ENCODE measurements at regions not wholly inside any gene's neighbourhood (a gene's known extent, or its start where the extent isn't known, plus 50 kb on each side); places are given as distances from the start of the nearest gene placed in this dataset.

DNA sequence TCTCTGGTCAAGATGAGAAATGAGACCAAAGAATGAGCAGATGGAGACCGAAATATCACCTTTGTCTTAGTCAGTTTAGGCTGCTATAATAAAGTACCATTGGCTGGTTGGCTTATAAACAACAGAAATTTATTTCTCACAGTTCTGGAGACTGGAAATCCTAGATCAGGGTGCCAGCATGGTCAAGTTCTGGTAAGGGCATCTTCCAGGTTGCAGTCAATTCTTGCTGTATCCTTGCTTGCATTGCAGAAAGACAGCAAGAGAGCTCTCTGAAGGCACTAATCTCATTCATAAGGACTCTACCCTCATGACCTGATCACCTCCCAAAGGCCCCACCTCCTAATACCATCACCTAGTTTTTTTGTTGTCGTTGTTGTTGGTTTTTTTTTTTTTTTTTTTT is 52.7 kb upstream of the MKLN1 start:
- Histone ChIP-seq H3K4me3 (ENCODE audit: low read length) (no peak overlapping the region), H3K36me3 (ENCODE audit: insufficient read depth, low read length) (no peaks in the 10 kb centered on the region), H3K27me3 (ENCODE audit: control insufficient read depth in 1 of 2, insufficient read depth in 2 of 2, low read length in 2 of 2) (no peaks in the 10 kb centered on the region), H3K27ac (ENCODE audit: low read depth in 1 of 2, low read length in 2 of 2) (no peak overlapping the region), H3K4me1 (ENCODE audit: insufficient read depth, low read length) (no peaks in the 10 kb centered on the region), H3K9me3 (ENCODE audit: control insufficient read depth in 1 of 2, insufficient read depth in 1 of 2, low read length in 2 of 2) (no peaks in the 10 kb centered on the region)
- no peaks in the 10 kb centered on the region for H3K4me1 Mint-ChIP-seq (ENCODE audit: low read depth)
- no peaks in the 10 kb centered on the region for H3K9me3 Mint-ChIP-seq
- intact Hi-C loops (cut with DNase I, micrococcal nuclease) = no loop called here
- TF ChIP-seq, protein P1, sequence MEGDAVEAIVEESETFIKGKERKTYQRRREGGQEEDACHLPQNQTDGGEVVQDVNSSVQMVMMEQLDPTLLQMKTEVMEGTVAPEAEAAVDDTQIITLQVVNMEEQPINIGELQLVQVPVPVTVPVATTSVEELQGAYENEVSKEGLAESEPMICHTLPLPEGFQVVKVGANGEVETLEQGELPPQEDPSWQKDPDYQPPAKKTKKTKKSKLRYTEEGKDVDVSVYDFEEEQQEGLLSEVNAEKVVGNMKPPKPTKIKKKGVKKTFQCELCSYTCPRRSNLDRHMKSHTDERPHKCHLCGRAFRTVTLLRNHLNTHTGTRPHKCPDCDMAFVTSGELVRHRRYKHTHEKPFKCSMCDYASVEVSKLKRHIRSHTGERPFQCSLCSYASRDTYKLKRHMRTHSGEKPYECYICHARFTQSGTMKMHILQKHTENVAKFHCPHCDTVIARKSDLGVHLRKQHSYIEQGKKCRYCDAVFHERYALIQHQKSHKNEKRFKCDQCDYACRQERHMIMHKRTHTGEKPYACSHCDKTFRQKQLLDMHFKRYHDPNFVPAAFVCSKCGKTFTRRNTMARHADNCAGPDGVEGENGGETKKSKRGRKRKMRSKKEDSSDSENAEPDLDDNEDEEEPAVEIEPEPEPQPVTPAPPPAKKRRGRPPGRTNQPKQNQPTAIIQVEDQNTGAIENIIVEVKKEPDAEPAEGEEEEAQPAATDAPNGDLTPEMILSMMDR (IDR thresholded peaks at IDR 0.05) = no peak
- no peak overlapping the region for H3K4me3 Mint-ChIP-seq
- H3K36me3 Mint-ChIP-seq (ENCODE audit: low read depth) = no peaks in the 10 kb centered on the region
- ChIA-PET POLR2A (no interaction called here), CTCF (interaction anchor here (0.7 to 0.8 kb wide), 5 partner anchors 21 to 404 kb away, joined by 3 to 5 read pairs (median 3); no protein-coding TSS in a partner anchor)
- no peaks in the 10 kb centered on the region for H3K27me3 Mint-ChIP-seq
- DNase-seq = no peak
- no peak overlapping the region for H3K27ac Mint-ChIP-seq
- no peak for ATAC-seq (ENCODE audit: poor library complexity)

- CTCF ChIA-PET = interaction anchor here (1.5 kb wide), 1 partner anchor 15 kb away, joined by 5 read pairs; no protein-coding TSS in a partner anchor
Observed at GRCh38 chr7:131276190-131276589, 51.5 kb upstream of the MKLN1 start.

GRCh38 chr7:131276748-131277147 is 50.9 kb upstream of the MKLN1 start:
- Mint-ChIP-seq H3K9me3 (no peaks in the 10 kb centered on the region), H3K4me1 (ENCODE audit: low read depth) (no peaks in the 10 kb centered on the region), H3K27me3 (no peaks in the 10 kb centered on the region), H3K27ac (no peak overlapping the region), H3K36me3 (ENCODE audit: low read depth) (no peaks in the 10 kb centered on the region), H3K4me3 (no peak overlapping the region)
- Histone ChIP-seq H3K27ac (ENCODE audit: low read depth in 1 of 2, low read length in 2 of 2) (no peak overlapping the region), H3K27me3 (ENCODE audit: control insufficient read depth in 1 of 2, insufficient read depth in 2 of 2, low read length in 2 of 2) (no peaks in the 10 kb centered on the region), H3K4me1 (ENCODE audit: insufficient read depth, low read length) (no peaks in the 10 kb centered on the region), H3K9me3 (ENCODE audit: control insufficient read depth in 1 of 2, insufficient read depth in 1 of 2, low read length in 2 of 2) (no peaks in the 10 kb centered on the region), H3K4me3 (ENCODE audit: low read length) (no peak overlapping the region), H3K36me3 (ENCODE audit: insufficient read depth, low read length) (no peaks in the 10 kb centered on the region)
- no peak for ATAC-seq (ENCODE audit: poor library complexity)
- TF ChIP-seq, protein P1 (IDR thresholded peaks at IDR 0.05) = no peak
- ChIA-PET POLR2A (no interaction called here), CTCF (interaction anchor here (1.5 kb wide), 1 partner anchor 15 kb away, joined by 5 read pairs; no protein-coding TSS in a partner anchor)
- intact Hi-C loops (cut with DNase I, micrococcal nuclease) = no loop called here
- DNase-seq = no peak

More at GRCh38 chr7:131276190-131276589, 51.5 kb upstream of the MKLN1 start:
- no peaks in the 10 kb centered on the region for H3K27me3 ChIP-seq (ENCODE audit: control insufficient read depth in 1 of 2, insufficient read depth in 2 of 2, low read length in 2 of 2)
- no peaks in the 10 kb centered on the region for H3K4me1 Mint-ChIP-seq (ENCODE audit: low read depth)
- no peak overlapping the region for H3K4me3 ChIP-seq (ENCODE audit: low read length)
- ATAC-seq (ENCODE audit: poor library complexity) = no peak
- no peaks in the 10 kb centered on the region for H3K9me3 ChIP-seq (ENCODE audit: control insufficient read depth in 1 of 2, insufficient read depth in 1 of 2, low read length in 2 of 2)
- no peak for DNase-seq
- H3K36me3 Mint-ChIP-seq (ENCODE audit: low read depth) = no peaks in the 10 kb centered on the region
- H3K9me3 Mint-ChIP-seq = no peaks in the 10 kb centered on the region
- no peak overlapping the region for H3K27ac Mint-ChIP-seq
- TF ChIP-seq, protein P1 (IDR thresholded peaks at IDR 0.05) = no peak
- POLR2A ChIA-PET = no interaction called here
- no peaks in the 10 kb centered on the region for H3K36me3 ChIP-seq (ENCODE audit: insufficient read depth, low read length)
- H3K27me3 Mint-ChIP-seq = no peaks in the 10 kb centered on the region
- intact Hi-C loops (cut with DNase I, micrococcal nuclease) = no loop called here
- no peak overlapping the region for H3K4me3 Mint-ChIP-seq
- H3K4me1 ChIP-seq (ENCODE audit: insufficient read depth, low read length) = no peaks in the 10 kb centered on the region
- no peak overlapping the region for H3K27ac ChIP-seq (ENCODE audit: low read depth in 1 of 2, low read length in 2 of 2)

Small RNAs in the stretch of these regions (microRNA-seq; reads per million reads assigned to microRNA genes)
- gene MIR29A (ENCODE audit: borderline microRNAs expressed, borderline replicate concordance) = 44,864 reads per million, percentile 98 among the genes with 10 or more reads in this experiment
